NCI-H446 (cell line): ENCODE measurements at regions not wholly inside any gene's neighbourhood (a gene's known extent, or its start where the extent isn't known, plus 50 kb on each side); places are given as distances from the start of the nearest gene placed in this dataset.

Experiments
- DNase-seq, 2 experiments: peaks; one replicate each; lab custom pipeline; 2025; lab: John Stamatoyannopoulos, UW

- no peak for DNase-seq
Observed at GRCh38 chr1:157893686-157894085, 52.1 kb upstream of the CD5L start.

GRCh38 chr1:157894613-157895165 is 53.1 kb upstream of the CD5L start:
- no peak for DNase-seq

DNA sequence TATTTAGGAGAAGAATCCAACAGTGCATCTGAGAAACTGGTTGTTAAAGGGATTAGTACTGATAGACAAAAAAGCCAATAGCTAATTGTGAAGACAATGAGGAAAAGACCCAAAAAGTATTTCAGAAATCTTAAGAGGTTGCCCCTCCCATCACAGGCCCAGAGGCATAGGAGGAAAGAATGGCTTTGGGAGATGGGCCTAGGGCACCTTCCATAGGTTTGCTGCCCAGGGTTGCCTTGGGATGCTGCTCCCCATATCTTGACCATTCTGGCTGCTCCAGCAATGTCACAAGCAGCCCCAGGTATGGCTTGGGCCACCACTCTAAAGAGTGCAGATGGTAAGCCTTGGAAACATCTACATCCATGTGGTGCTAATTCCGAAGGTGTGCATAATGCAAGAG is 68.7 kb upstream of the CD5L start:
- DNase-seq = no peak

DNA sequence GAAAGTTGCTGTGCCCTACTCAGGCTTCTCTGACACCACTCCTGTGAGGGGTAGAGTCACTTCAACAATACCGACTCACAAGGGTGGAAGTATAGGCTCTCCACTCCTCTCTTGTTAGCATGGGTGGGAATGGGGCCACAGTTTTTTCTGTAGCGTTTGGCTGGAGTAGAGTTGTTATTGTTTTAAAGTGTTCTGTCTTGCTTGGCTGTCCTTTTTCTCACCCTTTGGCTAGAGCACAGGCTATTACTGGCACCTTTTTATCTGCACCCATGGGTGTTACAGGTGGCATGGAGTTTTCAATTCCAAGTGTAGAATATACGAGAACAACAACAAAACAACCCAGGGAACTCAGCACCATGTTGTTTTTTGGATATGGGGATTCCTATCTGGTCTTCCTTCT is 74.3 kb upstream of the CD5L start:
- no peak for DNase-seq

- no peak for DNase-seq
Observed at GRCh38 chr1:157916887-157917570, 75.4 kb upstream of the CD5L start.

- no peak for DNase-seq
Observed at GRCh38 chr1:157920748-157921147, 72.7 kb upstream of the KIRREL1 start.

DNA sequence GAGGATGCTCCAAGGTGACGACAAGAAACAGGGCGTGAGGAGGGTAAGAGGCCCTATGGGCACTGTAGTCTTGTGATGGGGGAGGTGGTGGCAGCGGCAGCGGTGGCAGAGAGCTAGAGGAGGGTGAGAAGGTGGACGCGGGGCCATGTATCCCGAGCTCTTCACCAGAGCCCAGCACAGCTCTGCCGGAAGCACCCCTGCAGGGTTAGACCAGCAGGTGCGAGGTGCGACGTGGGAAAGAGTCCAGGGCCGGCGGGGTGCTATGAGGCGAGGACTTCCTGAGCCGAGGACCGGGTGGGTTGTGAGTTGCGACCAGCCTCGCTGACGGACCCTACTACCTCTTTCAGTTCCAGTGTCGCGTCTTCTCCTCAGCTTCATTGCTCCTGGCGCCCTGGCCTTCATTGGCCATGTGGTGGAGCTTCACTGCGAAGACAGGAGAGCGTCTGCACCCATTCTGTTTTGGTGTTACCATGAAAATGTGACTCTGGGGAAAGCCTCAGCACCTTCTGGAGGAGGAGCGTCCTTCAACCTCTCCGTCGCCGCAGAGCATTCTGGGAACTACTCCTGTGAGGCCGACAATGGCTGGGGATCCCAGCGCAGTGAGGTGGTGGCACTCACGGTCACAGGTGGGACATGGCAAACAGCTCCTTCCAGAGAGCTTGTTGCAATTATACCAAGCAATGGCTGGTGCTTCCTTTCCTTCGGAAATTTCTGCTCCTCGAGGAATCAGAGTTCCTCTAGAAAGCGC is 67.9 kb upstream of the KIRREL1 start:
- peak in 1 of 2 experiments; percentile 21 for DNase-seq

- DNase-seq = no peak
Observed at GRCh38 chr1:157932069-157932468, 61.4 kb upstream of the KIRREL1 start.

DNA sequence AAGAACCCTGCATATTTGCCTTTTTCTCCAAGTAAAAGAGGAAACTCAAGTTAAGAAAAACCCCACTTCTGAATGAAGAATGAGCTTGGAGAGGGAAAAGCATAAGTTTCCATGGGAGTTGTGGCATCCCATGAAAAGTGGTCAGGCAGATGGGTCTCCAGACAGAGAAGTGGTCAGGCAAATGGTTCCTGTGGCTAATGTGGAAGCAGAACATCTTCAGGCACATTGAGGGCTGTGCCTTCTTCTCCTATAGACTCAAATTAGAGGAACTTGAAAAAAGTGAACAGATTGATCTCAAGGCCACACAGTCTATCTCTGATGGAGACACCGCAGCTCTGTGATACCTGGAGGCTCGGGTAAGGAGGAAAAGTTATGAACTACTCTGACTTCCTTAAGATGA is 55.7 kb upstream of the KIRREL1 start:
- no peak for DNase-seq

DNA sequence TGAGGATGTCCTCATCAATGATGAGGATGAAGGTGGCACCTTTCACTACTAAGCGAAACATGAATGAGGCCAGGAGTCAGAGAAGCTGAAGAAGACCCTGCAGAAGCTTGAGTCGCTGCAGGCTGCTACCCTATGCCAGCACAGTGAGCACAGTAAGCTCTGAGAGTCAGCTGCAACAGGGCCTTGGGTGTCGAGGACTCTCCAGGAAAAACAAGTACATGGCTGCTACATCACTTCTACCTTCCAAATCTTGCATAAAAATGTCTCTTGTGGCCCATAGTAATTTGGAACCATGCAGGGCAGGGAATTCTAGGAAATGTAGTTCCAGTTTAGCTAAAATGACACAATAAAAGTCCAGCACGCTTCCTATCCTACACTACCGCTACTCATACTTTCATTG is 51.5 kb upstream of the KIRREL1 start:
- no peak for DNase-seq
